PC-9 (cell line): ENCODE measurements at regions not wholly inside any gene's neighbourhood (a gene's known extent, or its start where the extent isn't known, plus 50 kb on each side); places are given as distances from the start of the nearest gene placed in this dataset.

Experiments
- EZH2 ChIP-seq: fragments of 200-600 bp; sonication (generic); IDR thresholded peaks from 2 replicates; pipeline ENCODE4 v1.8.0; 2017; ENCODE audit warnings: antibody characterized with exemption, low read depth
- TF ChIP-seq, protein P1 (sequence below): fragments of 200-600 bp; sonication (generic); conservative IDR thresholded peaks from 2 replicates; pipeline ENCODE4 v1.6.1; 2017; ENCODE audit warnings: mixed run types, antibody characterized with exemption, mild to moderate bottlenecking, moderate library complexity

- TF ChIP-seq, protein P1, sequence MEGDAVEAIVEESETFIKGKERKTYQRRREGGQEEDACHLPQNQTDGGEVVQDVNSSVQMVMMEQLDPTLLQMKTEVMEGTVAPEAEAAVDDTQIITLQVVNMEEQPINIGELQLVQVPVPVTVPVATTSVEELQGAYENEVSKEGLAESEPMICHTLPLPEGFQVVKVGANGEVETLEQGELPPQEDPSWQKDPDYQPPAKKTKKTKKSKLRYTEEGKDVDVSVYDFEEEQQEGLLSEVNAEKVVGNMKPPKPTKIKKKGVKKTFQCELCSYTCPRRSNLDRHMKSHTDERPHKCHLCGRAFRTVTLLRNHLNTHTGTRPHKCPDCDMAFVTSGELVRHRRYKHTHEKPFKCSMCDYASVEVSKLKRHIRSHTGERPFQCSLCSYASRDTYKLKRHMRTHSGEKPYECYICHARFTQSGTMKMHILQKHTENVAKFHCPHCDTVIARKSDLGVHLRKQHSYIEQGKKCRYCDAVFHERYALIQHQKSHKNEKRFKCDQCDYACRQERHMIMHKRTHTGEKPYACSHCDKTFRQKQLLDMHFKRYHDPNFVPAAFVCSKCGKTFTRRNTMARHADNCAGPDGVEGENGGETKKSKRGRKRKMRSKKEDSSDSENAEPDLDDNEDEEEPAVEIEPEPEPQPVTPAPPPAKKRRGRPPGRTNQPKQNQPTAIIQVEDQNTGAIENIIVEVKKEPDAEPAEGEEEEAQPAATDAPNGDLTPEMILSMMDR: no peak
- TF ChIP-seq EZH2: no peak
Measured at GRCh38 chr14:97155814-97156213, 358.6 kb downstream of the VRK1 start.
